GM23338 (cell line): ENCODE measurements at regions not wholly inside any gene's neighbourhood (a gene's known extent, or its start where the extent isn't known, plus 50 kb on each side); places are given as distances from the start of the nearest gene placed in this dataset.
A peak's percentile ranks its signal among the peaks of the same experiment; 100 is the strongest.

Source experiments
- ATAC-seq: fragments of 200-7000 bp; cut with Tn5 transposase; 3 replicates; pipeline ENCODE4 v1.9.1; 2020
- DNase-seq: peaks from one replicate; pipeline ENCODE4 v3.0.0-alpha.2; 2015; ENCODE audit warnings: low spot score
- H2AFZ ChIP-seq: fragments of 200-600 bp; sonication (generic); 2 replicates; pipeline ENCODE4 v1.8.0; 2016; ENCODE audit warnings: antibody characterized with exemption, mild to moderate bottlenecking, moderate library complexity
- H3F3A ChIP-seq: fragments of 200-600 bp; sonication (generic); replicated peaks from 2 replicates; pipeline ENCODE4 v1.8.0; 2017; ENCODE audit warnings: antibody characterized with exemption, mixed run types, low read depth
- H3K27ac ChIP-seq: fragments of 200-600 bp; sonication (generic); 2 replicates; pipeline ENCODE4 v1.6.1; 2016; ENCODE audit warnings: low read depth
- H3K27me3 ChIP-seq: fragments of 200-600 bp; sonication (generic); 2 replicates; pipeline ENCODE4 v1.8.0; 2016; ENCODE audit warnings: mild to moderate bottlenecking, mixed run types, moderate library complexity; ENCODE audit not compliant: insufficient read depth
- H3K36me3 ChIP-seq: fragments of 200-600 bp; sonication (generic); 2 replicates; pipeline ENCODE4 v1.8.0; 2016; ENCODE audit warnings: mild to moderate bottlenecking; ENCODE audit not compliant: insufficient read depth
- H3K4me1 ChIP-seq: fragments of 200-600 bp; sonication (generic); 2 replicates; pipeline ENCODE4 v1.8.0; 2016; ENCODE audit warnings: mild to moderate bottlenecking, moderate library complexity; ENCODE audit not compliant: insufficient read depth
- H3K4me2 ChIP-seq: fragments of 200-600 bp; sonication (generic); 2 replicates; pipeline ENCODE4 v1.7.1; 2017; ENCODE audit warnings: mixed run types
- H3K4me3 ChIP-seq: fragments of 200-600 bp; sonication (generic); 2 replicates; pipeline ENCODE4 v1.6.1; 2016; ENCODE audit warnings: mixed run types
- H3K79me2 ChIP-seq: fragments of 200-600 bp; sonication (generic); replicated peaks from 2 replicates; pipeline ENCODE4 v1.8.0; 2017; ENCODE audit warnings: mild to moderate bottlenecking; ENCODE audit not compliant: insufficient read depth
- H3K9me2 ChIP-seq: fragments of 200-600 bp; sonication (generic); 2 replicates; pipeline ENCODE4 v1.8.0; 2017; ENCODE audit not compliant: insufficient read depth
- H4K20me1 ChIP-seq: fragments of 200-600 bp; sonication (generic); replicated peaks from 2 replicates; pipeline ENCODE4 v1.8.0; 2017; ENCODE audit warnings: mild to moderate bottlenecking; ENCODE audit not compliant: insufficient read depth
- H3K27ac Mint-ChIP-seq: 2 replicates; pipeline ENCODE4 v1.8.0; 2020; ENCODE audit warnings: inconsistent platforms, mild to moderate bottlenecking, moderate library complexity, mixed read lengths
- H3K27me3 Mint-ChIP-seq: 3 replicates; pipeline ENCODE4 v1.8.0; 2022; ENCODE audit warnings: low read depth, mild to moderate bottlenecking, moderate library complexity, mixed read lengths, inconsistent platforms; ENCODE audit not compliant: insufficient read depth, poor library complexity
- H3K36me3 Mint-ChIP-seq: 3 replicates; pipeline ENCODE4 v1.8.0; 2021; ENCODE audit warnings: low read depth, mild to moderate bottlenecking, inconsistent platforms, moderate library complexity, mixed read lengths
- H3K4me1 Mint-ChIP-seq: 3 replicates; pipeline ENCODE4 v1.8.0; 2020; ENCODE audit warnings: mild to moderate bottlenecking, inconsistent platforms, mixed read lengths
- H3K4me3 Mint-ChIP-seq: 3 replicates; pipeline ENCODE4 v1.8.0; 2021; ENCODE audit warnings: moderate library complexity, mild to moderate bottlenecking, inconsistent platforms, mixed read lengths
- H3K9me3 Mint-ChIP-seq: 3 replicates; pipeline ENCODE4 v1.8.0; 2020; ENCODE audit warnings: moderate library complexity, mild to moderate bottlenecking, inconsistent platforms, mixed read lengths
- CREB1 ChIP-seq: fragments of 250-450 bp; sonication (Bioruptor Pico); IDR thresholded peaks from 2 replicates; pipeline ENCODE4 v1.5.0; 2020; ENCODE audit warnings: low read depth, mild to moderate bottlenecking, moderate library complexity
- CTCF ChIP-seq, 2 experiments: fragments of 200-600 bp in 1 of 2; sonication (generic) in 1 of 2; conservative IDR thresholded peaks; 2 replicates each; pipeline versions ENCODE4 v1.5.1 to v1.6.1; 2016 to 2017; ENCODE audit warnings: antibody characterized with exemption in 2 of 2, low read depth in 2 of 2, mild to moderate bottlenecking in 2 of 2, moderate library complexity in 1 of 2
- ETS1 ChIP-seq: IDR thresholded peaks from 2 replicates; pipeline ENCODE4 v1.6.1; 2016; ENCODE audit warnings: antibody characterized with exemption
- EZH2 ChIP-seq: fragments of 200-600 bp; sonication (generic); IDR thresholded peaks from one replicate; pipeline ENCODE4 v1.8.0; 2017; ENCODE audit warnings: antibody characterized with exemption, mild to moderate bottlenecking, low read depth; ENCODE audit not compliant: unreplicated experiment
- EZH2phosphoT487 ChIP-seq: fragments of 200-600 bp; sonication (generic); IDR thresholded peaks from one replicate; pipeline ENCODE4 v1.8.1; 2018; ENCODE audit warnings: antibody characterized with exemption; ENCODE audit not compliant: unreplicated experiment
- JUNB ChIP-seq: IDR thresholded peaks from one replicate; pipeline ENCODE4 v1.6.1; 2016; ENCODE audit warnings: antibody characterized with exemption; ENCODE audit not compliant: unreplicated experiment
- NANOG ChIP-seq: IDR thresholded peaks from 2 replicates; pipeline ENCODE4 v1.6.1; 2016; ENCODE audit warnings: antibody characterized with exemption, borderline replicate concordance
- POLR2AphosphoS5 ChIP-seq: IDR thresholded peaks from 2 replicates; pipeline ENCODE4 v1.6.1; 2016; ENCODE audit warnings: antibody characterized with exemption, low read depth
- REST ChIP-seq: IDR thresholded peaks from one replicate; pipeline ENCODE4 v1.6.1; 2018; ENCODE audit warnings: antibody characterized with exemption; ENCODE audit not compliant: unreplicated experiment
- STAT1 ChIP-seq: IDR thresholded peaks from one replicate; pipeline ENCODE4 v1.6.1; 2016; ENCODE audit warnings: antibody characterized with exemption; ENCODE audit not compliant: unreplicated experiment
- ZNF114 ChIP-seq: fragments of 250-450 bp; sonication (Bioruptor Pico); IDR thresholded peaks from 2 replicates; pipeline ENCODE4 v1.5.0; 2020; ENCODE audit warnings: mild to moderate bottlenecking, moderate library complexity
- ZNF331 ChIP-seq: fragments of 250-450 bp; sonication (Bioruptor Pico); IDR thresholded peaks from 2 replicates; pipeline ENCODE4 v1.5.0; 2020; ENCODE audit warnings: low read depth, mild to moderate bottlenecking, moderate library complexity
- ZNF462 ChIP-seq: fragments of 250-450 bp; sonication (Bioruptor Pico); IDR thresholded peaks from 2 replicates; pipeline ENCODE4 v1.5.0; 2020; ENCODE audit warnings: mild to moderate bottlenecking, moderate library complexity

GRCh38 chr9:81377921-81378320, 311.4 kb downstream of the TLE1 start:
- TF ChIP-seq NANOG, result no peak
- TF ChIP-seq POLR2AphosphoS5, result no peak
- TF ChIP-seq ZNF331 (CRISPR knock-in tag), result no peak
- no peak for TF ChIP-seq STAT1
- TF ChIP-seq CREB1 (CRISPR knock-in tag), result no peak
- TF ChIP-seq CTCF (conservative IDR thresholded peaks at IDR 0.05; ENCODE audit: low read depth in 2 of 2), result no peak
- TF ChIP-seq JUNB, result no peak
- TF ChIP-seq EZH2phosphoT487, result no peak
- TF ChIP-seq EZH2, result no peak
- no peak for TF ChIP-seq ZNF114 (CRISPR knock-in tag)
- TF ChIP-seq ETS1, result no peak
- TF ChIP-seq REST, result no peak
- no peak for TF ChIP-seq ZNF462 (CRISPR knock-in tag)
- no peak for DNase-seq
- Mint-ChIP-seq H3K27me3 (peaks cover 2% of the 10 kb centered on the region), H3K27ac (no peak overlapping the region), H3K4me3 (no peak overlapping the region), H3K36me3 (no peaks in the 10 kb centered on the region), H3K9me3 (no peaks in the 10 kb centered on the region), H3K4me1 (peaks cover 11% of the 10 kb centered on the region)
- H4K20me1 ChIP-seq, result no peaks in the 10 kb centered on the region
- no peaks in the 10 kb centered on the region for H3F3A ChIP-seq
- H3K4me1 ChIP-seq, result 0 out of 2 replicates have a peak, but pooled peaks cover 7% of the 10 kb centered on the region
- no peak overlapping the region for H3K27ac ChIP-seq
- no peaks in the 10 kb centered on the region for H3K27me3 ChIP-seq
- H3K36me3 ChIP-seq, result no peaks in the 10 kb centered on the region
- no peak overlapping the region for H3K4me3 ChIP-seq
- no peaks in the 10 kb centered on the region for H3K9me2 ChIP-seq
- ATAC-seq, result no peak
- H3K79me2 ChIP-seq, result no peaks in the 10 kb centered on the region
- peak overlapping the region; percentile 84; the same call in 1 of the 2 replicates for H2AFZ ChIP-seq
- H3K4me2 ChIP-seq, result no peak overlapping the region
